GM12878 (cell line): ENCODE measurements at regions not wholly inside any gene's neighbourhood (a gene's known extent, or its start where the extent isn't known, plus 50 kb on each side); places are given as distances from the start of the nearest gene placed in this dataset.

Experiments used
- ATAC-seq: fragments of 200-7000 bp; cut with Tn5 transposase; 3 replicates; pipeline ENCODE4 v1.9.1; 2020; ENCODE audit warnings: mild to moderate bottlenecking, moderate library complexity
- BruUV-seq: library from RNA; stranded (reverse); fragments of 400-500 nt; replicated peaks from 2 replicates; lab custom pipeline; 2021; lab: Mats Ljungman, UMichigan
- CTCF ChIA-PET: fragments of 300-600 bp; sonication (Branson Sonifier 250); formaldehyde crosslinking; extraction: SDS; loops from one replicate; lab custom pipeline; 2021; ENCODE audit warnings: inconsistent platforms; lab: Yijun Ruan, JAX
- POLR2A ChIA-PET: fragments of 350-600 bp; formaldehyde crosslinking; extraction: SDS; loops from one replicate; lab custom pipeline; 2021; ENCODE audit warnings: inconsistent platforms; lab: Charles Lee
- RAD21 ChIA-PET: fragments of 300-600 bp; sonication (Branson Sonifier 250); formaldehyde crosslinking; loops from one replicate; lab custom pipeline; 2023; ENCODE audit warnings: antibody characterized with exemption; ENCODE audit not compliant: unreplicated experiment; lab: Charles Lee
- SMC1A ChIA-PET: fragments of 300-600 bp; sonication (Branson Sonifier 250); formaldehyde crosslinking; loops from one replicate; lab custom pipeline; 2023; ENCODE audit not compliant: unreplicated experiment, uncharacterized antibody; lab: Charles Lee
- DNase-seq: peaks from one replicate; pipeline ENCODE4 v3.0.0-alpha.2; 2011; ENCODE audit warnings: low read depth, low spot score
- FAIRE-seq: peaks from 3 replicates; lab custom pipeline; 2011; peaks lifted over from hg19 to GRCh38; lab: Jason Lieb, UNC
- H2AFZ ChIP-seq: 2 replicates; pipeline ENCODE4 v1.6.0; 2011; ENCODE audit warnings: low read depth, low read length, control low read depth; ENCODE audit not compliant: control insufficient read depth
- H3K27ac ChIP-seq: 2 replicates; pipeline ENCODE4 v1.5.1; 2011; ENCODE audit warnings: control low read depth; ENCODE audit not compliant: control insufficient read depth, insufficient read depth
- H3K27me3 ChIP-seq, 2 experiments: replicated peaks in 1 of 2; 2 replicates each; pipeline versions ENCODE4 v1.6.0 to v1.6.1; 2011; ENCODE audit warnings: low read length in 1 of 2; ENCODE audit not compliant: control insufficient read depth in 2 of 2, insufficient read depth in 2 of 2
- H3K36me3 ChIP-seq, 2 experiments: 2 replicates each; pipeline ENCODE4 v1.5.1; 2011; ENCODE audit warnings: low read length in 1 of 2; ENCODE audit not compliant: control insufficient read depth in 2 of 2, insufficient read depth in 2 of 2
- H3K4me1 ChIP-seq: 2 replicates; pipeline ENCODE4 v1.6.1; 2011; ENCODE audit warnings: mild to moderate bottlenecking, low read length, moderate library complexity, mixed read lengths; ENCODE audit not compliant: control insufficient read depth, insufficient read depth
- H3K4me2 ChIP-seq: 2 replicates; pipeline ENCODE4 v1.6.0; 2011; ENCODE audit warnings: control low read depth; ENCODE audit not compliant: control insufficient read depth, insufficient read depth
- H3K4me3 ChIP-seq: fragments of 200-600 bp; sonication (generic); 2 replicates; pipeline ENCODE4 v1.5.1; 2016
- H3K79me2 ChIP-seq: 2 replicates; pipeline ENCODE4 v1.6.0; 2011; ENCODE audit warnings: low read length; ENCODE audit not compliant: control insufficient read depth, insufficient read depth
- H3K9ac ChIP-seq: 2 replicates; pipeline ENCODE4 v1.8.0; 2011; ENCODE audit warnings: low read length, control low read depth, mixed read lengths; ENCODE audit not compliant: control insufficient read depth, insufficient read depth
- H3K9me3 ChIP-seq: replicated peaks from 3 replicates; pipeline ENCODE4 v1.5.1; 2011; ENCODE audit warnings: mild to moderate bottlenecking, low read length; ENCODE audit not compliant: control insufficient read depth, insufficient read depth
- H4K20me1 ChIP-seq: 2 replicates; pipeline ENCODE4 v1.6.0; 2011; ENCODE audit not compliant: control insufficient read depth, insufficient read depth
- BHLHE40 ChIP-seq, 2 experiments: fragments of 450-650 bp in 1 of 2; IDR thresholded peaks; 2 replicates each; pipeline ENCODE4 v1.6.1; 2011 to 2017; ENCODE audit warnings: low read depth in 2 of 2, borderline replicate concordance in 1 of 2, improper control_type of control experiment in 1 of 2, low read length in 1 of 2, mild to moderate bottlenecking in 1 of 2
- HDAC2 ChIP-seq: fragments of 200-600 bp; sonication (generic); IDR thresholded peaks from 2 replicates; pipeline ENCODE4 v1.6.1; 2017
- HDGF ChIP-seq: fragments of 450-650 bp; IDR thresholded peaks from 2 replicates; pipeline ENCODE4 v1.6.1; 2016; ENCODE audit warnings: antibody characterized with exemption
- SRF ChIP-seq, 2 experiments: IDR thresholded peaks; 2 replicates each; pipeline ENCODE4 v1.6.1; 2011; ENCODE audit warnings: low read depth in 2 of 2, low read length in 2 of 2, mild to moderate bottlenecking in 1 of 2, moderate library complexity in 1 of 2
- SUPT20H ChIP-seq: IDR thresholded peaks from 2 replicates; pipeline ENCODE4 v1.6.1; 2011; ENCODE audit warnings: low read depth, mild to moderate bottlenecking, low read length, moderate library complexity, borderline replicate concordance; ENCODE audit not compliant: control insufficient read depth
- TARDBP ChIP-seq: IDR thresholded peaks from 2 replicates; pipeline ENCODE4 v1.6.1; 2016; ENCODE audit warnings: borderline replicate concordance
- TCF12 ChIP-seq: IDR thresholded peaks from 2 replicates; pipeline ENCODE4 v1.6.1; 2011; ENCODE audit warnings: low read depth, mild to moderate bottlenecking, low read length
- WGBS: methylation state at CpG from one replicate; pipeline ENCODE4 v1.1.6; 2016; ENCODE audit warnings: low lambda C conversion rate; ENCODE audit not compliant: insufficient replicate concordance, insufficient coverage; ENCODE audit errors: missing lambda C conversion rate; 5-methylcytosine and 5-hydroxymethylcytosine counted together
- in situ Hi-C: fragments of 300-500 bp; cut with MboI; formaldehyde crosslinking; loops from 9 replicates; pipeline ENCODE4 v1.14.3; 2018; ENCODE audit warnings: mixed read lengths
- intact Hi-C: fragments of 100-400 bp; cut with micrococcal nuclease; formaldehyde crosslinking; loops from one replicate; pipeline ENCODE4 v1.14.2; 2022; ENCODE audit not compliant: unreplicated experiment
- TF ChIP-seq, protein P1 (sequence below): IDR thresholded peaks from 2 replicates; pipeline ENCODE4 v1.6.1; 2011; ENCODE audit warnings: borderline replicate concordance, low read depth, mild to moderate bottlenecking, moderate library complexity, mixed read lengths, low read length; ENCODE audit not compliant: insufficient read depth; ENCODE audit errors: extremely low read length
- TF ChIP-seq, protein P2 (sequence below): fragments of 450-650 bp; IDR thresholded peaks from 2 replicates; pipeline ENCODE4 v1.6.1; 2017; ENCODE audit warnings: mild to moderate bottlenecking, moderate library complexity

DNA sequence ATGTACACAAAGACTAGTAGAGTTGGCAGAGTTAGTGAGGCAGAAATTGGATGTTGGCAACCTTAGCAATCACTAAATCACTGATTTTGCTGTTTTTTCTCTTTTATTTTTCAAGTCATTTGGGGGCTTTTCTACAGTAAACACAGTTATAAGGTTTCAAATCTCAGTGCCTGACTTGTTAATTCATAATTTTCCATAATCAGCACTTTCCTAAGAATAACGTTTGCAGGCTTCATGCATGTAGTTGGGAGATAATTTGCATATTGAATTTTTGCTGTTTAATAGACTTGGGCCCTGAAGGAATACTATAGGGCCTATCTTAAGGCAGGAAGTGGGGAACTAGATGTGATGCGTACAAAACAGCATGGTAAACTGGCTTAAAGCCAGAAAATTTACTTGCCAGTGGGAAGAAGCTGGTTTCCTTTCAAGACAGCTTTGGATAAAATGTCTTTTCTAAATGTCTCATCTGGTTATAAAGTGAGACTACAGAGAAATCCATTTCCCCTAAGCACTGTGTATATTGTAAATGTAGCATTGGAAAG, 127.2 kb upstream of the SMIM21 start:
- POLR2A ChIA-PET: no interaction called here
- TF ChIP-seq HDAC2 (no peak), SRF (IDR thresholded peaks at IDR 0.05; ENCODE audit: low read depth in 2 of 2, low read length in 2 of 2) (no peak), TARDBP (no peak), SUPT20H (no peak), TCF12 (no peak), HDGF (no peak), BHLHE40 (IDR thresholded peaks at IDR 0.05; ENCODE audit: borderline replicate concordance in 1 of 2, low read depth in 2 of 2, low read length in 1 of 2) (no peak)
- TF ChIP-seq, protein P1, sequence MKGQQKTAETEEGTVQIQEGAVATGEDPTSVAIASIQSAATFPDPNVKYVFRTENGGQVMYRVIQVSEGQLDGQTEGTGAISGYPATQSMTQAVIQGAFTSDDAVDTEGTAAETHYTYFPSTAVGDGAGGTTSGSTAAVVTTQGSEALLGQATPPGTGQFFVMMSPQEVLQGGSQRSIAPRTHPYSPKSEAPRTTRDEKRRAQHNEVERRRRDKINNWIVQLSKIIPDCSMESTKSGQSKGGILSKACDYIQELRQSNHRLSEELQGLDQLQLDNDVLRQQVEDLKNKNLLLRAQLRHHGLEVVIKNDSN: no peak
- TF ChIP-seq, protein P2, sequence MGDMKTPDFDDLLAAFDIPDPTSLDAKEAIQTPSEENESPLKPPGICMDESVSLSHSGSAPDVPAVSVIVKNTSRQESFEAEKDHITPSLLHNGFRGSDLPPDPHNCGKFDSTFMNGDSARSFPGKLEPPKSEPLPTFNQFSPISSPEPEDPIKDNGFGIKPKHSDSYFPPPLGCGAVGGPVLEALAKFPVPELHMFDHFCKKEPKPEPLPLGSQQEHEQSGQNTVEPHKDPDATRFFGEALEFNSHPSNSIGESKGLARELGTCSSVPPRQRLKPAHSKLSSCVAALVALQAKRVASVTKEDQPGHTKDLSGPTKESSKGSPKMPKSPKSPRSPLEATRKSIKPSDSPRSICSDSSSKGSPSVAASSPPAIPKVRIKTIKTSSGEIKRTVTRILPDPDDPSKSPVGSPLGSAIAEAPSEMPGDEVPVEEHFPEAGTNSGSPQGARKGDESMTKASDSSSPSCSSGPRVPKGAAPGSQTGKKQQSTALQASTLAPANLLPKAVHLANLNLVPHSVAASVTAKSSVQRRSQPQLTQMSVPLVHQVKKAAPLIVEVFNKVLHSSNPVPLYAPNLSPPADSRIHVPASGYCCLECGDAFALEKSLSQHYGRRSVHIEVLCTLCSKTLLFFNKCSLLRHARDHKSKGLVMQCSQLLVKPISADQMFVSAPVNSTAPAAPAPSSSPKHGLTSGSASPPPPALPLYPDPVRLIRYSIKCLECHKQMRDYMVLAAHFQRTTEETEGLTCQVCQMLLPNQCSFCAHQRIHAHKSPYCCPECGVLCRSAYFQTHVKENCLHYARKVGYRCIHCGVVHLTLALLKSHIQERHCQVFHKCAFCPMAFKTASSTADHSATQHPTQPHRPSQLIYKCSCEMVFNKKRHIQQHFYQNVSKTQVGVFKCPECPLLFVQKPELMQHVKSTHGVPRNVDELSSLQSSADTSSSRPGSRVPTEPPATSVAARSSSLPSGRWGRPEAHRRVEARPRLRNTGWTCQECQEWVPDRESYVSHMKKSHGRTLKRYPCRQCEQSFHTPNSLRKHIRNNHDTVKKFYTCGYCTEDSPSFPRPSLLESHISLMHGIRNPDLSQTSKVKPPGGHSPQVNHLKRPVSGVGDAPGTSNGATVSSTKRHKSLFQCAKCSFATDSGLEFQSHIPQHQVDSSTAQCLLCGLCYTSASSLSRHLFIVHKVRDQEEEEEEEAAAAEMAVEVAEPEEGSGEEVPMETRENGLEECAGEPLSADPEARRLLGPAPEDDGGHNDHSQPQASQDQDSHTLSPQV: no peak
- TF ChIP-seq, all 136 proteins: peak for 0
- DNase-seq (no peak), FAIRE-seq (no peak), ATAC-seq (no peak)
- ChIA-PET RAD21 (no interaction called here), CTCF (no interaction called here), SMC1A (interaction anchor here (0.6 kb wide), 1 partner anchor 217 kb away, joined by 3 read pairs; no protein-coding TSS in a partner anchor)
- Histone ChIP-seq H3K4me3 (no peak overlapping the region), H3K79me2 (no peaks in the 10 kb centered on the region), H3K4me2 (no peak overlapping the region), H3K36me3 (no peaks in the 10 kb centered on the region), H3K27me3 (peaks cover 0 to 1% of the 10 kb centered on the region in 2 experiments; a peak in 3 of 4 replicates), H3K27ac (no peak overlapping the region), H3K9ac (no peak overlapping the region), H2AFZ (no peak overlapping the region), H3K4me1 (no peaks in the 10 kb centered on the region), H4K20me1 (no peaks in the 10 kb centered on the region), H3K9me3 (no peaks in the 10 kb centered on the region)
- BruUV-seq: no TSS peak
- intact Hi-C loops (no loop called here), in situ Hi-C loops (no loop called here)
- WGBS: 20% methylated on average over 2 of the region's 2 CpGs
